ENCODE measurements at regions not wholly inside any gene's neighbourhood (a gene's known extent, or its start where the extent isn't known, plus 50 kb on each side); places are given as distances from the start of the nearest gene placed in this dataset.

- no peak overlapping the region for H3K27ac Mint-ChIP-seq (ENCODE audit: unreplicated experiment)
- H3K27me3 Mint-ChIP-seq (ENCODE audit: unreplicated experiment) = no peaks in the 10 kb centered on the region
- H3K4me3 Mint-ChIP-seq (ENCODE audit: unreplicated experiment) = no peak overlapping the region
- H3K36me3 Mint-ChIP-seq (ENCODE audit: unreplicated experiment) = peaks cover 2% of the 10 kb centered on the region
- DNase-seq = no peak
- no peaks in the 10 kb centered on the region for H3K4me1 Mint-ChIP-seq (ENCODE audit: low read depth, unreplicated experiment)
- no peak for TF ChIP-seq CTCF (IDR thresholded peaks at IDR 0.05; ENCODE audit: partially characterized antibody, unreplicated experiment)
- peaks cover 1% of the 10 kb centered on the region for H3K9me3 Mint-ChIP-seq (ENCODE audit: unreplicated experiment)
These were observed 109.8 kb downstream of the ZFP64 start for GRCh38 chr20:52081791-52082190.

GRCh38 chr20:52081066-52081465 lies 110.5 kb downstream of the ZFP64 start:
- TF ChIP-seq CTCF (IDR thresholded peaks at IDR 0.05; ENCODE audit: partially characterized antibody, unreplicated experiment) = no peak
- peaks cover 1% of the 10 kb centered on the region for H3K9me3 Mint-ChIP-seq (ENCODE audit: unreplicated experiment)
- H3K27me3 Mint-ChIP-seq (ENCODE audit: unreplicated experiment) = no peaks in the 10 kb centered on the region
- H3K27ac Mint-ChIP-seq (ENCODE audit: unreplicated experiment) = no peak overlapping the region
- no peaks in the 10 kb centered on the region for H3K36me3 Mint-ChIP-seq (ENCODE audit: unreplicated experiment)
- no peaks in the 10 kb centered on the region for H3K4me1 Mint-ChIP-seq (ENCODE audit: low read depth, unreplicated experiment)
- no peak overlapping the region for H3K4me3 Mint-ChIP-seq (ENCODE audit: unreplicated experiment)
- DNase-seq = no peak

- no peak for DNase-seq
- TF ChIP-seq CTCF (IDR thresholded peaks at IDR 0.05; ENCODE audit: partially characterized antibody, unreplicated experiment) = no peak
- H3K27ac Mint-ChIP-seq (ENCODE audit: unreplicated experiment) = no peak overlapping the region
- H3K4me1 Mint-ChIP-seq (ENCODE audit: low read depth, unreplicated experiment) = no peaks in the 10 kb centered on the region
- H3K9me3 Mint-ChIP-seq (ENCODE audit: unreplicated experiment) = peaks cover 1% of the 10 kb centered on the region
- no peaks in the 10 kb centered on the region for H3K36me3 Mint-ChIP-seq (ENCODE audit: unreplicated experiment)
- H3K27me3 Mint-ChIP-seq (ENCODE audit: unreplicated experiment) = no peaks in the 10 kb centered on the region
- no peak overlapping the region for H3K4me3 Mint-ChIP-seq (ENCODE audit: unreplicated experiment)
These were observed 113.3 kb downstream of the ZFP64 start for GRCh38 chr20:52078289-52078688.

- H3K27ac Mint-ChIP-seq (ENCODE audit: unreplicated experiment) = no peak overlapping the region
- H3K9me3 Mint-ChIP-seq (ENCODE audit: unreplicated experiment) = no peaks in the 10 kb centered on the region
- H3K4me1 Mint-ChIP-seq (ENCODE audit: low read depth, unreplicated experiment) = no peaks in the 10 kb centered on the region
- DNase-seq = no peak
- H3K4me3 Mint-ChIP-seq (ENCODE audit: unreplicated experiment) = no peak overlapping the region
- H3K27me3 Mint-ChIP-seq (ENCODE audit: unreplicated experiment) = no peaks in the 10 kb centered on the region
- no peaks in the 10 kb centered on the region for H3K36me3 Mint-ChIP-seq (ENCODE audit: unreplicated experiment)
- no peak for TF ChIP-seq CTCF (IDR thresholded peaks at IDR 0.05; ENCODE audit: partially characterized antibody, unreplicated experiment)
These were observed 115.4 kb downstream of the ZFP64 start for GRCh38 chr20:52076164-52076563.

- H3K4me1 Mint-ChIP-seq (ENCODE audit: low read depth, unreplicated experiment) = no peaks in the 10 kb centered on the region
- H3K27me3 Mint-ChIP-seq (ENCODE audit: unreplicated experiment) = no peaks in the 10 kb centered on the region
- no peak overlapping the region for H3K27ac Mint-ChIP-seq (ENCODE audit: unreplicated experiment)
- H3K4me3 Mint-ChIP-seq (ENCODE audit: unreplicated experiment) = no peak overlapping the region
- no peaks in the 10 kb centered on the region for H3K36me3 Mint-ChIP-seq (ENCODE audit: unreplicated experiment)
- no peaks in the 10 kb centered on the region for H3K9me3 Mint-ChIP-seq (ENCODE audit: unreplicated experiment)
- DNase-seq = no peak
- TF ChIP-seq CTCF (IDR thresholded peaks at IDR 0.05; ENCODE audit: partially characterized antibody, unreplicated experiment) = no peak
These were observed 116.2 kb downstream of the ZFP64 start for GRCh38 chr20:52075400-52075799.

Data from glutamatergic neuron (in vitro differentiated cells).